HG02973 (cell line): ENCODE measurements at regions not wholly inside any gene's neighbourhood (a gene's known extent, or its start where the extent isn't known, plus 50 kb on each side); places are given as distances from the start of the nearest gene placed in this dataset.

Experiments used
- ATAC-seq: cut with Tn5 transposase; IDR thresholded peaks from one replicate; pipeline ENCODE4 v1.9.1; 2021; ENCODE audit warnings: moderate library complexity; ENCODE audit not compliant: unreplicated experiment

- ATAC-seq = no peak
Measured at GRCh38 chr2:176592216-176592615, 323.0 kb downstream of the MTX2 start.

- ATAC-seq = no peak
Measured at GRCh38 chr2:176595986-176596385, 326.7 kb downstream of the MTX2 start.

GRCh38 chr2:176597916-176598315, 328.7 kb downstream of the MTX2 start:
- no peak for ATAC-seq

- no peak for ATAC-seq
Measured at GRCh38 chr2:176598351-176598750, 329.1 kb downstream of the MTX2 start.

GRCh38 chr2:176599796-176600485, 330.7 kb downstream of the MTX2 start:
- ATAC-seq = no peak

GRCh38 chr2:176601066-176601465, 331.8 kb downstream of the MTX2 start:
- no peak for ATAC-seq

GRCh38 chr2:176612036-176612435, 342.8 kb downstream of the MTX2 start:
- ATAC-seq = no peak

- ATAC-seq = no peak
Measured at GRCh38 chr2:176612736-176613135, 343.5 kb downstream of the MTX2 start.

- ATAC-seq = no peak
Measured at GRCh38 chr2:176613323-176613987, 344.2 kb downstream of the MTX2 start.

- no peak for ATAC-seq
Measured at GRCh38 chr2:176614049-176614448, 344.8 kb downstream of the MTX2 start.

- no peak for ATAC-seq
Measured at GRCh38 chr2:176614930-176615329, 345.7 kb downstream of the MTX2 start.

- ATAC-seq = no peak
Measured at GRCh38 chr2:176619504-176619903, 350.3 kb downstream of the MTX2 start.

GRCh38 chr2:176621350-176621749, 352.1 kb downstream of the MTX2 start:
- ATAC-seq = no peak

GRCh38 chr2:176622792-176623191, 353.6 kb downstream of the MTX2 start:
- ATAC-seq = no peak

GRCh38 chr2:176626796-176627195, 357.6 kb downstream of the MTX2 start:
- no peak for ATAC-seq

GRCh38 chr2:176628438-176628837, 359.2 kb downstream of the MTX2 start:
- no peak for ATAC-seq

GRCh38 chr2:176633754-176634153, 364.5 kb downstream of the MTX2 start:
- no peak for ATAC-seq

- no peak for ATAC-seq
Measured at GRCh38 chr2:176636401-176636800, 367.2 kb downstream of the MTX2 start.

- ATAC-seq = no peak
Measured at GRCh38 chr2:176637142-176637485, 367.9 kb downstream of the MTX2 start.

GRCh38 chr2:176637486-176638166, 368.4 kb downstream of the MTX2 start:
- ATAC-seq = peak; percentile 25

GRCh38 chr2:176638167-176639015, 369.1 kb downstream of the MTX2 start:
- peak; percentile 80 for ATAC-seq
